Gastrocnemius medialis (tissue), 4 donors: ENCODE measurements at regions not wholly inside any gene's neighbourhood (a gene's known extent, or its start where the extent isn't known, plus 50 kb on each side); places are given as distances from the start of the nearest gene placed in this dataset.
"Not testable (repeated sequence)": the region's sequence is repeated elsewhere in the genome, so short reads cannot be mapped to it uniquely, and the experiment has no call there.

Source experiments
- POLR2A ChIP-seq, 2 donors: fragments of 450-650 bp; IDR thresholded peaks; one replicate each; pipeline ENCODE4 v1.6.1; 2017; ENCODE audit warnings: antibody characterized with exemption in 2 of 2, mild to moderate bottlenecking in 2 of 2, moderate library complexity in 2 of 2
- TF ChIP-seq, protein P1 (sequence below), 5 experiments: fragments of 450-650 bp in 3 of 5; fragments of 200-600 bp in 2 of 5; sonication (generic) in 2 of 5; IDR thresholded peaks in 4 of 5; conservative IDR thresholded peaks in 1 of 5; 1 replicate in 4 of 5; 2 replicates in 1 of 5; pipeline ENCODE4 v1.5.1; 2016 to 2019; ENCODE audit warnings: antibody characterized with exemption in 5 of 5, mild to moderate bottlenecking in 3 of 5, moderate library complexity in 3 of 5

- not testable (repeated sequence) for TF ChIP-seq POLR2A (IDR thresholded peaks at IDR 0.05)
- TF ChIP-seq, protein P1, sequence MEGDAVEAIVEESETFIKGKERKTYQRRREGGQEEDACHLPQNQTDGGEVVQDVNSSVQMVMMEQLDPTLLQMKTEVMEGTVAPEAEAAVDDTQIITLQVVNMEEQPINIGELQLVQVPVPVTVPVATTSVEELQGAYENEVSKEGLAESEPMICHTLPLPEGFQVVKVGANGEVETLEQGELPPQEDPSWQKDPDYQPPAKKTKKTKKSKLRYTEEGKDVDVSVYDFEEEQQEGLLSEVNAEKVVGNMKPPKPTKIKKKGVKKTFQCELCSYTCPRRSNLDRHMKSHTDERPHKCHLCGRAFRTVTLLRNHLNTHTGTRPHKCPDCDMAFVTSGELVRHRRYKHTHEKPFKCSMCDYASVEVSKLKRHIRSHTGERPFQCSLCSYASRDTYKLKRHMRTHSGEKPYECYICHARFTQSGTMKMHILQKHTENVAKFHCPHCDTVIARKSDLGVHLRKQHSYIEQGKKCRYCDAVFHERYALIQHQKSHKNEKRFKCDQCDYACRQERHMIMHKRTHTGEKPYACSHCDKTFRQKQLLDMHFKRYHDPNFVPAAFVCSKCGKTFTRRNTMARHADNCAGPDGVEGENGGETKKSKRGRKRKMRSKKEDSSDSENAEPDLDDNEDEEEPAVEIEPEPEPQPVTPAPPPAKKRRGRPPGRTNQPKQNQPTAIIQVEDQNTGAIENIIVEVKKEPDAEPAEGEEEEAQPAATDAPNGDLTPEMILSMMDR (IDR thresholded peaks at IDR 0.05 in 4 of 5, conservative IDR thresholded peaks at IDR 0.05 in 1 of 5), result not testable (repeated sequence)
These were observed 1100.5 kb upstream of the ALCAM start for GRCh38 chr3:104266219-104266618.
